ENCODE measurements at regions not wholly inside any gene's neighbourhood (a gene's known extent, or its start where the extent isn't known, plus 50 kb on each side); places are given as distances from the start of the nearest gene placed in this dataset.
"Not testable (repeated sequence)": the region's sequence is repeated elsewhere in the genome, so short reads cannot be mapped to it uniquely, and the experiment has no call there.

- no peak for DNase-seq
- H3K4me3 ChIP-seq = no peak overlapping the region
- WGBS, 2 donors = 95 to 100% methylated on average over 1 of the region's 1 CpG
- H3K36me3 ChIP-seq = no peaks in the 10 kb centered on the region
- no peak for ATAC-seq (ENCODE audit: low FRiP score in 2 of 2)
- H3K4me1 ChIP-seq = no peaks in the 10 kb centered on the region
- TF ChIP-seq POLR2A (IDR thresholded peaks at IDR 0.05) (no peak), EP300 (IDR thresholded peaks at IDR 0.05) (no peak), CTCF (IDR thresholded peaks at IDR 0.05) (no peak), POLR2AphosphoS5 (IDR thresholded peaks at IDR 0.05) (no peak)
- H3K27ac ChIP-seq = no peak overlapping the region
- H3K27me3 ChIP-seq = no peaks in the 10 kb centered on the region
- H3K9me3 ChIP-seq = no peaks in the 10 kb centered on the region
Measured at GRCh38 chr5:96189987-96190386, 228.3 kb upstream of the ELL2 start.

- Histone ChIP-seq H3K4me3 (no peak overlapping the region), H3K27ac (no peak overlapping the region), H3K36me3 (no peaks in the 10 kb centered on the region), H3K9me3 (no peaks in the 10 kb centered on the region), H3K27me3 (no peaks in the 10 kb centered on the region), H3K4me1 (no peaks in the 10 kb centered on the region)
- DNase-seq (no peak), ATAC-seq (ENCODE audit: low FRiP score in 2 of 2) (no peak)
- WGBS, 2 donors = 91 to 97% methylated on average over 2 of the region's 2 CpGs
- TF ChIP-seq POLR2A (IDR thresholded peaks at IDR 0.05) (no peak), CTCF (IDR thresholded peaks at IDR 0.05) (no peak), POLR2AphosphoS5 (IDR thresholded peaks at IDR 0.05) (no peak), EP300 (IDR thresholded peaks at IDR 0.05) (no peak)
Measured at GRCh38 chr5:96189028-96189826, 227.6 kb upstream of the ELL2 start.

- WGBS, 2 donors = 73 to 78% methylated on average over 5 of the region's 5 CpGs
- Histone ChIP-seq H3K4me3 (no peak overlapping the region), H3K27me3 (no peaks in the 10 kb centered on the region), H3K27ac (no peak overlapping the region), H3K4me1 (no peaks in the 10 kb centered on the region), H3K36me3 (no peaks in the 10 kb centered on the region), H3K9me3 (no peaks in the 10 kb centered on the region)
- ATAC-seq (ENCODE audit: low FRiP score in 2 of 2) (no peak), DNase-seq (no peak)
- TF ChIP-seq EP300 (IDR thresholded peaks at IDR 0.05) (no peak), POLR2AphosphoS5 (IDR thresholded peaks at IDR 0.05) (no peak), CTCF (IDR thresholded peaks at IDR 0.05) (no peak), POLR2A (IDR thresholded peaks at IDR 0.05) (no peak)
Measured at GRCh38 chr5:96187309-96188027, 225.8 kb upstream of the ELL2 start.

DNA sequence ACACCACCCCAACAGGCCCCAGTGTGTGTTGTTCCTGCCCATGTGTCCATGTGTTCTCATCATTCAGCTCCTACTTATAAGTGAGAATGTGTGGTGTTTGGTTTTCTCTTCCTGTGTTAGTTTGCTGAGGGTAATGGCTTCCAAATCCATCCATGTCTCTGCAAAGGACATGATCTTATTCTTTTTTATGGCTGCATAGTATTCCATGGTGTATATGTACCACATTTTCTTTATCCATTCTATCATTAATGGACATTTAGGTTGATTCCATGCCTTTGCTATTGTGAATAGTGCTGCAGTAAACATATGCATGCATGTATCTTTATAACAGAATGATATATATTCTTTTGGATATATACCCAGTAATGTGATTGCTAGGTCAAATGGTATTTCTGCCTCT, 222.9 kb upstream of the ELL2 start:
- H3K36me3 ChIP-seq; H3K27ac ChIP-seq; H3K4me1 ChIP-seq; ATAC-seq (ENCODE audit: low FRiP score in 2 of 2); DNase-seq; H3K4me3 ChIP-seq; H3K9me3 ChIP-seq; H3K27me3 ChIP-seq: not testable (repeated sequence)

- Histone ChIP-seq H3K27me3 (no peaks in the 10 kb centered on the region), H3K27ac (no peak overlapping the region), H3K9me3 (no peaks in the 10 kb centered on the region), H3K4me1 (no peaks in the 10 kb centered on the region), H3K36me3 (no peaks in the 10 kb centered on the region), H3K4me3 (no peak overlapping the region)
- WGBS, 2 donors = 54 to 56% methylated on average over 2 of the region's 2 CpGs
- no peak for ATAC-seq (ENCODE audit: low FRiP score in 2 of 2)
- TF ChIP-seq POLR2AphosphoS5 (IDR thresholded peaks at IDR 0.05) = no peak
- TF ChIP-seq EP300 (IDR thresholded peaks at IDR 0.05) = no peak
- TF ChIP-seq POLR2A (IDR thresholded peaks at IDR 0.05) = no peak
- no peak for TF ChIP-seq CTCF (IDR thresholded peaks at IDR 0.05)
- no peak for DNase-seq
Measured at GRCh38 chr5:96180684-96181435, 219.2 kb upstream of the ELL2 start.
